ENCODE measurements at regions not wholly inside any gene's neighbourhood (a gene's known extent, or its start where the extent isn't known, plus 50 kb on each side); places are given as distances from the start of the nearest gene placed in this dataset.

- no peak for DNase-seq
- H3K36me3 Mint-ChIP-seq (ENCODE audit: low read depth): no peaks in the 10 kb centered on the region
- no peak for ATAC-seq
- H3K9me3 Mint-ChIP-seq: no peaks in the 10 kb centered on the region
- no peaks in the 10 kb centered on the region for H3K27me3 Mint-ChIP-seq
- H3K4me1 Mint-ChIP-seq: no peaks in the 10 kb centered on the region
- no peak overlapping the region for H3K4me3 Mint-ChIP-seq
- no peak overlapping the region for H3K27ac Mint-ChIP-seq
These were observed 78.1 kb upstream of the ATP6AP2 start for GRCh38 chrX:40502688-40503087.

- no peaks in the 10 kb centered on the region for H3K9me3 Mint-ChIP-seq
- DNase-seq (no peak), ATAC-seq (no peak)
- no peak overlapping the region for H3K27ac Mint-ChIP-seq
- no peaks in the 10 kb centered on the region for H3K4me1 Mint-ChIP-seq
- no peak overlapping the region for H3K4me3 Mint-ChIP-seq
- no peaks in the 10 kb centered on the region for H3K27me3 Mint-ChIP-seq
- H3K36me3 Mint-ChIP-seq (ENCODE audit: low read depth): no peaks in the 10 kb centered on the region
These were observed 79.5 kb upstream of the ATP6AP2 start for GRCh38 chrX:40501164-40501855.

GRCh38 chrX:40496728-40497127, 84.0 kb upstream of the ATP6AP2 start:
- Mint-ChIP-seq H3K4me1 (no peaks in the 10 kb centered on the region), H3K36me3 (ENCODE audit: low read depth) (no peaks in the 10 kb centered on the region), H3K9me3 (no peaks in the 10 kb centered on the region), H3K27ac (no peak overlapping the region), H3K27me3 (no peaks in the 10 kb centered on the region), H3K4me3 (no peak overlapping the region)
- DNase-seq (no peak), ATAC-seq (no peak)

- no peaks in the 10 kb centered on the region for H3K4me1 Mint-ChIP-seq
- no peaks in the 10 kb centered on the region for H3K27me3 Mint-ChIP-seq
- DNase-seq (no peak), ATAC-seq (no peak)
- H3K4me3 Mint-ChIP-seq: no peak overlapping the region
- H3K27ac Mint-ChIP-seq: no peak overlapping the region
- H3K36me3 Mint-ChIP-seq (ENCODE audit: low read depth): no peaks in the 10 kb centered on the region
- no peaks in the 10 kb centered on the region for H3K9me3 Mint-ChIP-seq
These were observed 85.1 kb upstream of the ATP6AP2 start for GRCh38 chrX:40495659-40496058.

- no peaks in the 10 kb centered on the region for H3K27me3 Mint-ChIP-seq
- ATAC-seq: no peak
- H3K27ac Mint-ChIP-seq: no peak overlapping the region
- no peak overlapping the region for H3K4me3 Mint-ChIP-seq
- H3K36me3 Mint-ChIP-seq (ENCODE audit: low read depth): no peaks in the 10 kb centered on the region
- DNase-seq: no peak
- H3K4me1 Mint-ChIP-seq: no peaks in the 10 kb centered on the region
- H3K9me3 Mint-ChIP-seq: no peaks in the 10 kb centered on the region
These were observed 86.8 kb upstream of the ATP6AP2 start for GRCh38 chrX:40494005-40494404.

GRCh38 chrX:40488296-40488695, 92.5 kb upstream of the ATP6AP2 start:
- H3K27ac Mint-ChIP-seq: no peak overlapping the region
- peaks cover 2% of the 10 kb centered on the region for H3K4me1 Mint-ChIP-seq
- no peak overlapping the region for H3K4me3 Mint-ChIP-seq
- H3K9me3 Mint-ChIP-seq: peaks cover 3% of the 10 kb centered on the region
- DNase-seq: no peak
- H3K36me3 Mint-ChIP-seq (ENCODE audit: low read depth): no peaks in the 10 kb centered on the region
- H3K27me3 Mint-ChIP-seq: no peaks in the 10 kb centered on the region
- no peak for ATAC-seq

GRCh38 chrX:40485973-40486372, 94.8 kb upstream of the ATP6AP2 start:
- Mint-ChIP-seq H3K36me3 (ENCODE audit: low read depth) (no peaks in the 10 kb centered on the region), H3K4me1 (peaks cover 2% of the 10 kb centered on the region), H3K4me3 (no peak overlapping the region), H3K27ac (no peak overlapping the region), H3K9me3 (peaks cover 3% of the 10 kb centered on the region), H3K27me3 (no peaks in the 10 kb centered on the region)
- ATAC-seq: no peak
- no peak for DNase-seq

GRCh38 chrX:40485102-40485826, 95.5 kb upstream of the ATP6AP2 start:
- H3K4me1 Mint-ChIP-seq: peaks cover 2% of the 10 kb centered on the region
- H3K9me3 Mint-ChIP-seq: peaks cover 3% of the 10 kb centered on the region
- ATAC-seq (no peak), DNase-seq (no peak)
- no peak overlapping the region for H3K4me3 Mint-ChIP-seq
- H3K36me3 Mint-ChIP-seq (ENCODE audit: low read depth): no peaks in the 10 kb centered on the region
- H3K27ac Mint-ChIP-seq: no peak overlapping the region
- H3K27me3 Mint-ChIP-seq: no peaks in the 10 kb centered on the region

GRCh38 chrX:40484408-40485091, 96.2 kb upstream of the ATP6AP2 start:
- Mint-ChIP-seq H3K9me3 (peaks cover 3% of the 10 kb centered on the region), H3K36me3 (ENCODE audit: low read depth) (no peaks in the 10 kb centered on the region), H3K4me1 (peaks cover 3% of the 10 kb centered on the region), H3K4me3 (no peak overlapping the region), H3K27ac (no peak overlapping the region), H3K27me3 (no peaks in the 10 kb centered on the region)
- no peak for ATAC-seq
- no peak for DNase-seq

- H3K4me1 Mint-ChIP-seq: peaks cover 11% of the 10 kb centered on the region
- DNase-seq: no peak
- ATAC-seq: no peak
- no peaks in the 10 kb centered on the region for H3K36me3 Mint-ChIP-seq (ENCODE audit: low read depth)
- H3K27ac Mint-ChIP-seq: no peak overlapping the region
- H3K4me3 Mint-ChIP-seq: no peak overlapping the region
- peaks cover 3% of the 10 kb centered on the region for H3K9me3 Mint-ChIP-seq
- no peaks in the 10 kb centered on the region for H3K27me3 Mint-ChIP-seq
These were observed 97.3 kb upstream of the ATP6AP2 start for GRCh38 chrX:40483502-40483901.

- no peaks in the 10 kb centered on the region for H3K27me3 Mint-ChIP-seq
- H3K4me3 Mint-ChIP-seq: no peak overlapping the region
- H3K4me1 Mint-ChIP-seq: peaks cover 17% of the 10 kb centered on the region
- no peak overlapping the region for H3K27ac Mint-ChIP-seq
- no peaks in the 10 kb centered on the region for H3K9me3 Mint-ChIP-seq
- no peaks in the 10 kb centered on the region for H3K36me3 Mint-ChIP-seq (ENCODE audit: low read depth)
- ATAC-seq (no peak), DNase-seq (no peak)
These were observed 100.9 kb upstream of the ATP6AP2 start for GRCh38 chrX:40479777-40480318.

GRCh38 chrX:40478474-40479065, 102.2 kb upstream of the ATP6AP2 start:
- H3K4me3 Mint-ChIP-seq: no peak overlapping the region
- no peak overlapping the region for H3K27ac Mint-ChIP-seq
- no peaks in the 10 kb centered on the region for H3K27me3 Mint-ChIP-seq
- peak; percentile 22 for DNase-seq
- peaks cover 19% of the 10 kb centered on the region for H3K4me1 Mint-ChIP-seq
- peak; percentile 73 for ATAC-seq
- H3K9me3 Mint-ChIP-seq: no peaks in the 10 kb centered on the region
- H3K36me3 Mint-ChIP-seq (ENCODE audit: low read depth): no peaks in the 10 kb centered on the region

GRCh38 chrX:40476958-40477357, 103.8 kb upstream of the ATP6AP2 start:
- Mint-ChIP-seq H3K27me3 (peaks cover 4% of the 10 kb centered on the region), H3K4me3 (no peak overlapping the region), H3K4me1 (peaks cover 32% of the 10 kb centered on the region), H3K27ac (no peak overlapping the region), H3K9me3 (no peaks in the 10 kb centered on the region), H3K36me3 (ENCODE audit: low read depth) (no peaks in the 10 kb centered on the region)
- DNase-seq (no peak), ATAC-seq (no peak)

GRCh38 chrX:40474645-40475044, 106.1 kb upstream of the ATP6AP2 start:
- peaks cover 37% of the 10 kb centered on the region for H3K4me1 Mint-ChIP-seq
- H3K36me3 Mint-ChIP-seq (ENCODE audit: low read depth): no peaks in the 10 kb centered on the region
- H3K9me3 Mint-ChIP-seq: no peaks in the 10 kb centered on the region
- ATAC-seq (no peak), DNase-seq (no peak)
- no peak overlapping the region for H3K27ac Mint-ChIP-seq
- peaks cover 8% of the 10 kb centered on the region for H3K27me3 Mint-ChIP-seq
- H3K4me3 Mint-ChIP-seq: no peak overlapping the region

Data from activated naive CD8-positive, alpha-beta T cell treated with anti-CD3 and anti-CD28 coated beads, Interleukin-2, amount 50 U/mL, for 24 hours (primary cell).